ENCODE measurements at regions not wholly inside any gene's neighbourhood (a gene's known extent, or its start where the extent isn't known, plus 50 kb on each side); places are given as distances from the start of the nearest gene placed in this dataset.
"Not testable (repeated sequence)": the region's sequence is repeated elsewhere in the genome, so short reads cannot be mapped to it uniquely, and the experiment has no call there.

DNA sequence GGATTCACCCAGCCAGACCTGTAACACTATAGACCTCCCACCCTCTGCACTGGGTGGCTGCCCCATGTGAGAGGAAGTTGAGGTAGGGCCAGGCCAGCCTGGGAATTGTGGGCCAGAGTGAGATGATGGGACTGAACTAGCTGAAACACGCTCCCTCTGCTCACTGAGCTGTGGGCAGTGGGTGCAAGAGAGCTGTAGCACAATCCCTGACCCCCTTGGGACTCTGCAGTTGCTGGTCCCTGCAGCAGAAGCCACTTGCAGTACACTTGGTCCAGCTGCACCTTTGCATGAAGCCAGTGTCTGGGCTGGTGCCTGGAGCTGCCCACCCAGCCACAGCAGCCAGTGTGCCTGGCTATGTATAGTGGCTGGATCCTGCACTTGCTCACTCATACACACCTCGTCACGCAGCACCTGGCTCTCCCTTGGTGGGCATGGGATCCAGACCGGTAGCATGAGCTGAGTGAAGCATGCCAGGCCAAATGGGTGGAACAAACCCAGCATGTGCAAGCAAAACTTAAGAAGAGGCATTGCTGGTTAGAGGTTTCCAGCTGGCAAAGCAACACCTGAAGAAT lies 805.7 kb upstream of the GBE1 start:
- DNase-seq (ENCODE audit: low read depth), result no peak

GRCh38 chr3:82562896-82563295 lies 801.5 kb upstream of the GBE1 start:
- DNase-seq (ENCODE audit: low read depth), result no peak
- no peaks in the 10 kb centered on the region for H3K4me1 ChIP-seq (ENCODE audit: control insufficient read depth, insufficient read depth, low read length)
- no peak overlapping the region for H3K9ac ChIP-seq (ENCODE audit: low read length)
- H3K4me3 ChIP-seq (ENCODE audit: low read length), result no peak overlapping the region
- peaks cover 2% of the 10 kb centered on the region for H3K9me3 ChIP-seq (ENCODE audit: control insufficient read depth, low read length)
- no peaks in the 10 kb centered on the region for H3K27me3 ChIP-seq (replicated peaks; ENCODE audit: control insufficient read depth, insufficient read depth, low read length)
- H3K36me3 ChIP-seq (ENCODE audit: control insufficient read depth, insufficient read depth, low read length, severe bottlenecking), result no peaks in the 10 kb centered on the region

More for the DNA sequence above, 805.7 kb upstream of the GBE1 start:
- H3K4me3 ChIP-seq (ENCODE audit: low read length), result no peak overlapping the region
- H3K9me3 ChIP-seq (ENCODE audit: control insufficient read depth, low read length), result peaks cover 2% of the 10 kb centered on the region
- no peaks in the 10 kb centered on the region for H3K4me1 ChIP-seq (ENCODE audit: control insufficient read depth, insufficient read depth, low read length)
- H3K36me3 ChIP-seq (ENCODE audit: control insufficient read depth, insufficient read depth, low read length, severe bottlenecking), result no peaks in the 10 kb centered on the region
- H3K27me3 ChIP-seq (replicated peaks; ENCODE audit: control insufficient read depth, insufficient read depth, low read length), result no peaks in the 10 kb centered on the region
- H3K9ac ChIP-seq (ENCODE audit: low read length), result no peak overlapping the region

DNA sequence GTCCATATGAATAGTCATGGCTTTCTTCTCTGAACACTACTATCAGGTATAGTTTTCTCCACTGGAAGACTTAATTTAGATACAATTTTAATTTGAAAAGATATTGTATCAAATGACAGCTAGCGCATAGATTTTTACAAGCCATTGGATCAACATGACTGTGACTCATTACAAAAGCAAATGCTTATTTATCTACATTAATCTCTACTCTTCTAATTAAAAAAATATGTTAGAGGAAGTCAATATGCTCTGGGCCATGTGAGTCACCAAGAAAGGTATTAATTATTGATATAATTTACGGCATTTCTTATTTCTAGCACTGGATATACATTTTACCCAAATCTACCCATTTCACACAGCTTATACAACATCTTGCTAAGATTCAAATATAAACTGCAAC lies 800.3 kb upstream of the GBE1 start:
- Histone ChIP-seq H3K9ac (ENCODE audit: low read length) (no peak overlapping the region), H3K4me3 (ENCODE audit: low read length) (no peak overlapping the region), H3K9me3 (ENCODE audit: control insufficient read depth, low read length) (peaks cover 2% of the 10 kb centered on the region), H3K4me1 (ENCODE audit: control insufficient read depth, insufficient read depth, low read length) (no peaks in the 10 kb centered on the region), H3K27me3 (replicated peaks; ENCODE audit: control insufficient read depth, insufficient read depth, low read length) (no peaks in the 10 kb centered on the region), H3K36me3 (ENCODE audit: control insufficient read depth, insufficient read depth, low read length, severe bottlenecking) (no peaks in the 10 kb centered on the region)
- no peak for DNase-seq (ENCODE audit: low read depth)

- Histone ChIP-seq H3K4me3 (ENCODE audit: low read length) (no peak overlapping the region), H3K9ac (ENCODE audit: low read length) (no peak overlapping the region)
Measured at GRCh38 chr3:82558081-82558480, 796.6 kb upstream of the GBE1 start.

DNA sequence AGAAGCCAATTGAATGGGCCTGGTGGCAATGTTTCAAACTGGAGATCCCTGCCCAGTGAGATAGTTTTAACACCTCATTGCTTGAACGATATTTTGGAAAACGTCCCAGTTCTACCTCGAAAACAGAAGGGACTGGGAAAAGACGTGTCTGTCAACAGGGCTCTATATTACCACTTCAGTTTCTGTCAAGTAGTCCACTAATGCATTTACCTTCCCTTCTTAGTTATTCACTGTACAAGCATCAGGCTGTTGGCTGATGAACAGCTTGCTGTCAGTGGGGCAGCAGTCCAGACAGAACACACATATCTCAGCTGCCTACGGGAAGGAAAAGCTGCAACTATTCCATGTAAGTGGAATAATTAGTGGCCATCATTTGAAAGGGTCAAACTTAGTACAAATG lies 794.7 kb upstream of the GBE1 start:
- H3K36me3 ChIP-seq (ENCODE audit: control insufficient read depth, insufficient read depth, low read length, severe bottlenecking), result no peaks in the 10 kb centered on the region

More at GRCh38 chr3:82558081-82558480, 796.6 kb upstream of the GBE1 start:
- Histone ChIP-seq H3K36me3 (ENCODE audit: control insufficient read depth, insufficient read depth, low read length, severe bottlenecking) (no peaks in the 10 kb centered on the region), H3K4me1 (ENCODE audit: control insufficient read depth, insufficient read depth, low read length) (no peaks in the 10 kb centered on the region), H3K27me3 (replicated peaks; ENCODE audit: control insufficient read depth, insufficient read depth, low read length) (no peaks in the 10 kb centered on the region), H3K9me3 (ENCODE audit: control insufficient read depth, low read length) (no peaks in the 10 kb centered on the region)
- DNase-seq (ENCODE audit: low read depth), result no peak

DNA sequence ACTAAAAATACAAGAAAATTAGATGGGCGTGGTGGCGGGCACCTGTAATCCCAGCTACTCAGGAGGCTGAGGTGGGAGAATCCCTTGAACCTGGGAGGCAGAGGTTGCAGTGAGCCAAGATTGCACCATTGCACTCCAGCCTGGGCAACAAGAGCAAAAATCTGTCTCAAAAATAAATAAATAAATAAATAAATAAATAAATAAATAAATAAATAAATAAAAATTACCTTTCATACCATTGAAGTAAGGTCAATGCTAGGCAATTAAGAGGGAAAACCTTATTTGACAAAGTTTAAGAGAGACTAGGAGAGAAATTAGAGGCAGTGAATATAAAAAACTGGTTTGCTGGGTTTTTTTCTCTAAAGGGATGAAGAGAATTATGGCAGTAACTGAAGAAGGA lies 781.1 kb upstream of the GBE1 start:
- H3K9ac ChIP-seq (ENCODE audit: low read length); H3K4me1 ChIP-seq (ENCODE audit: control insufficient read depth, insufficient read depth, low read length); H3K9me3 ChIP-seq (ENCODE audit: control insufficient read depth, low read length); DNase-seq (ENCODE audit: low read depth); H3K4me3 ChIP-seq (ENCODE audit: low read length); H3K27me3 ChIP-seq (replicated peaks; ENCODE audit: control insufficient read depth, insufficient read depth, low read length); H3K36me3 ChIP-seq (ENCODE audit: control insufficient read depth, insufficient read depth, low read length, severe bottlenecking): not testable (repeated sequence)

More for the DNA sequence above, 794.7 kb upstream of the GBE1 start:
- Histone ChIP-seq H3K4me1 (ENCODE audit: control insufficient read depth, insufficient read depth, low read length) (no peaks in the 10 kb centered on the region), H3K9me3 (ENCODE audit: control insufficient read depth, low read length) (no peaks in the 10 kb centered on the region), H3K9ac (ENCODE audit: low read length) (no peak overlapping the region), H3K27me3 (replicated peaks; ENCODE audit: control insufficient read depth, insufficient read depth, low read length) (no peaks in the 10 kb centered on the region), H3K4me3 (ENCODE audit: low read length) (no peak overlapping the region)
- DNase-seq (ENCODE audit: low read depth), result no peak

DNA sequence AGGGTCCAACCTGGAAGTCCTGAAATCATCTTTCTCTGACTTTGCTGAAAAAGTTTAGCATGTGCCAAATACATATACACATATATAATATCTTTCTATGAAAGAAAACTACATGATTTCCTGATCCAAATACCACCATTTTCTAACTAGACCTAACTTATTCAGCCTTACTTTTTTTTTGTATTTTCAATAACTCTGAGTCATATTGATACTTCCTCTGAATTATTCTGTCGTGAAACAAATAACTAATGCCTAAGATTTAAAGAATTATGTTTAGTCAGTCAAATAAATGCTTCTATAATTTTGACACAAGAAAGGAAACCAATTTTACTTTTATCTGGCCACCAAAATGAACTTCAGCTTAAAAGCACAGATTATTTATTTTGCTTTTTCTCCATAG lies 760.2 kb upstream of the GBE1 start:
- no peaks in the 10 kb centered on the region for H3K9me3 ChIP-seq (ENCODE audit: control insufficient read depth, low read length)
- H3K36me3 ChIP-seq (ENCODE audit: control insufficient read depth, insufficient read depth, low read length, severe bottlenecking), result no peaks in the 10 kb centered on the region
- no peak for DNase-seq (ENCODE audit: low read depth)
- no peak overlapping the region for H3K9ac ChIP-seq (ENCODE audit: low read length)
- H3K4me3 ChIP-seq (ENCODE audit: low read length), result no peak overlapping the region
- H3K4me1 ChIP-seq (ENCODE audit: control insufficient read depth, insufficient read depth, low read length), result no peaks in the 10 kb centered on the region
- no peaks in the 10 kb centered on the region for H3K27me3 ChIP-seq (replicated peaks; ENCODE audit: control insufficient read depth, insufficient read depth, low read length)

DNA sequence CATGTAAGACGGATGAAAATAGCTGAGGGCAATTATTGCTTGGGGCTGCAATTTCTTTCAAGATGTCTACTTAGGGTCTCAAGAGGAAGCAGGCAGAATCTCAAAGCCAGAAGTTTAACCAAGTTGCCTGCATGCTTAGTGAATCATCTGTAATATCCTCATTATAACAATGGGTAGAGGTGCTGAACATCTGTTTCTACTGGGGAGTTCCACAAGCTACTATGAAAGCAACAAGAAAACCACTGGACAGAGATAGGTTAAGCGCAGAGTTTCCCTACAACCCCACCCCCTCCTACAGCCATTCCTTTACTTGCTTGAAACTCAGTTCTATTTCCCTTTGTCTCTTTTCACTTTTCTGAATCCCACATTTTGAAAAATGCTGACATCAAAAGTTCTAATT lies 759.4 kb upstream of the GBE1 start:
- no peak overlapping the region for H3K9ac ChIP-seq (ENCODE audit: low read length)
- no peaks in the 10 kb centered on the region for H3K27me3 ChIP-seq (replicated peaks; ENCODE audit: control insufficient read depth, insufficient read depth, low read length)
- no peak for DNase-seq (ENCODE audit: low read depth)
- H3K9me3 ChIP-seq (ENCODE audit: control insufficient read depth, low read length), result no peaks in the 10 kb centered on the region
- no peaks in the 10 kb centered on the region for H3K4me1 ChIP-seq (ENCODE audit: control insufficient read depth, insufficient read depth, low read length)
- no peaks in the 10 kb centered on the region for H3K36me3 ChIP-seq (ENCODE audit: control insufficient read depth, insufficient read depth, low read length, severe bottlenecking)
- no peak overlapping the region for H3K4me3 ChIP-seq (ENCODE audit: low read length)

DNA sequence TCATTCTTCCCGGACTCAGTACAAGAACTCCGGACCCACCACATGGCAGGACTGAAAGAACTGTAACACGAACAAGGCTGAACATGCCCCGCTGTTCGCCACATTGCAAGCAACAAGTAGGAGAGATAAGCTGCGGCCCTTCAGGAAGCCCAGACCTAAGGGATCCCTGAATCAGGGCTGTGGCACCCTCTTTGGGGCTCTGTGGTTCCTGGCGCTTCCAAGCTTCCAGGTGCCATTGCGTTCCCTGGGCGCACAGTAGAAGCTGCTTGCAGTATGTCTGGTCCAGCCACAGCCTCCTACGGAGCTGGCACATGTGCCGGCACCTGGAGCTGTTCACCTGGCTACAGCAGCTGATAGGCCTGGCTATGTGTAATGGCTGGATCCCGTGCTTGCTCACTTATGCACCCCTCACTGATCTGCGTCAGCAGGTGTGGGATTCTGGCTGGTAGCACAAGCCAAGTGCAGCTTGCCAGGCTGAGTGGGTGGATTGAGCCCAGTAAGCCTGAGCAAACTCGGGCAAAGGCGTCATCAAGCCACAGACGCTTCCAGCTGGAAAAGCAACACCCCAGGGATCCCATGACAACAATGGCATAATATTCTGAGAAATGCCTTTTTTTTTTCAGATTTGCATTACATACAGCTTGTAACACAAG lies 748.6 kb upstream of the GBE1 start:
- Histone ChIP-seq H3K36me3 (ENCODE audit: control insufficient read depth, insufficient read depth, low read length, severe bottlenecking) (no peaks in the 10 kb centered on the region), H3K9ac (ENCODE audit: low read length) (no peak overlapping the region), H3K9me3 (ENCODE audit: control insufficient read depth, low read length) (no peaks in the 10 kb centered on the region), H3K4me1 (ENCODE audit: control insufficient read depth, insufficient read depth, low read length) (no peaks in the 10 kb centered on the region), H3K4me3 (ENCODE audit: low read length) (no peak overlapping the region), H3K27me3 (replicated peaks; ENCODE audit: control insufficient read depth, insufficient read depth, low read length) (no peaks in the 10 kb centered on the region)
- DNase-seq (ENCODE audit: low read depth), result no peak

- H3K4me1 ChIP-seq (ENCODE audit: control insufficient read depth, insufficient read depth, low read length), result no peaks in the 10 kb centered on the region
- no peak overlapping the region for H3K9ac ChIP-seq (ENCODE audit: low read length)
- H3K4me3 ChIP-seq (ENCODE audit: low read length), result no peak overlapping the region
- no peaks in the 10 kb centered on the region for H3K9me3 ChIP-seq (ENCODE audit: control insufficient read depth, low read length)
- no peaks in the 10 kb centered on the region for H3K27me3 ChIP-seq (replicated peaks; ENCODE audit: control insufficient read depth, insufficient read depth, low read length)
- DNase-seq (ENCODE audit: low read depth), result no peak
- H3K36me3 ChIP-seq (ENCODE audit: control insufficient read depth, insufficient read depth, low read length, severe bottlenecking), result no peaks in the 10 kb centered on the region
Measured at GRCh38 chr3:82509106-82509842, 747.8 kb upstream of the GBE1 start.

DNA sequence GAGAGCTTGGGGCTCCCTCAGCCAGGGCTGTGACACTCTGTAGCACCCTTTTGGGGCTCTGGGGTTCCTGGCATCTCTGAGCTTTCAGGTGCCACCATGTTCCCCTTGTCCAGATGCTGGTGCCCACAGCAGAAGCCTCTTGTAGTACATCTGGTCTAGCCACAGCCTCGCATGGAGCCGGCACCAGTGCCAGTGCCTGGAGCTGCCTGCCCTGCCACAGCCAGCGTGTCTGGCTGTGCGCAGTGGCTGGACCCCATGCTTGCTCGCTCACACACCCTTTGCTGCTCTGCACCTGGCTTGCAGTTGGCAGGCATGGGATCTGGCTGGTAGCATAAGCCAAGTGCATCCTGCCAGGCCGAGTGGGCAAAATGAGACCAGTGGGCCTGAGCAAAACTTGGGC lies 744.8 kb upstream of the GBE1 start:
- Histone ChIP-seq H3K9ac (ENCODE audit: low read length) (no peak overlapping the region), H3K4me3 (ENCODE audit: low read length) (no peak overlapping the region), H3K9me3 (ENCODE audit: control insufficient read depth, low read length) (no peaks in the 10 kb centered on the region), H3K4me1 (ENCODE audit: control insufficient read depth, insufficient read depth, low read length) (no peaks in the 10 kb centered on the region), H3K36me3 (ENCODE audit: control insufficient read depth, insufficient read depth, low read length, severe bottlenecking) (no peaks in the 10 kb centered on the region), H3K27me3 (replicated peaks; ENCODE audit: control insufficient read depth, insufficient read depth, low read length) (no peaks in the 10 kb centered on the region)
- DNase-seq (ENCODE audit: low read depth), result no peak
